GM12878 (cell line): ENCODE measurements at regions not wholly inside any gene's neighbourhood (a gene's known extent, or its start where the extent isn't known, plus 50 kb on each side); places are given as distances from the start of the nearest gene placed in this dataset.

Experiments used
- BCL11A ChIP-seq: IDR thresholded peaks from 2 replicates; pipeline ENCODE4 v1.6.1; 2011; ENCODE audit warnings: low read depth, low read length
- CHD4 ChIP-seq: fragments of 200-600 bp; sonication (generic); IDR thresholded peaks from 2 replicates; pipeline ENCODE4 v1.6.1; 2016; ENCODE audit warnings: mild to moderate bottlenecking
- CREB1 ChIP-seq: IDR thresholded peaks from 2 replicates; pipeline ENCODE4 v1.6.1; 2012; ENCODE audit warnings: low read depth, mild to moderate bottlenecking, inconsistent platforms
- CREM ChIP-seq: IDR thresholded peaks from 2 replicates; pipeline ENCODE4 v1.6.1; 2014; ENCODE audit warnings: antibody characterized with exemption, low read depth
- CTCF ChIP-seq, 3 experiments: IDR thresholded peaks in 2 of 3; conservative IDR thresholded peaks in 1 of 3; 2 replicates each; pipeline ENCODE4 v1.5.1; 2011; ENCODE audit warnings: low read depth in 3 of 3, low read length in 3 of 3, mild to moderate bottlenecking in 3 of 3, control low read depth in 2 of 3, moderate library complexity in 2 of 3, inconsistent platforms in 1 of 3, mixed read lengths in 1 of 3; ENCODE audit not compliant: control insufficient read depth in 2 of 3, insufficient read depth in 1 of 3; ENCODE audit errors: extremely low read depth in 1 of 3
- ELK1 ChIP-seq: IDR thresholded peaks from 2 replicates; pipeline ENCODE4 v1.6.1; 2012; ENCODE audit warnings: low read depth, low read length, improper control_type of control experiment
- FOS ChIP-seq: IDR thresholded peaks from 3 replicates; pipeline ENCODE4 v1.6.1; 2011; ENCODE audit warnings: borderline replicate concordance; ENCODE audit not compliant: insufficient read length; ENCODE audit errors: extremely low read depth
- FOXK2 ChIP-seq: fragments of 450-650 bp; IDR thresholded peaks from 2 replicates; pipeline ENCODE4 v1.6.1; 2017; ENCODE audit warnings: mild to moderate bottlenecking, moderate library complexity
- KAT2A ChIP-seq: conservative IDR thresholded peaks from 2 replicates; pipeline ENCODE4 v1.6.1; 2011; ENCODE audit warnings: low read depth, low read length; ENCODE audit not compliant: control insufficient read depth
- LARP7 ChIP-seq: fragments of 450-650 bp; IDR thresholded peaks from 2 replicates; pipeline ENCODE4 v1.6.1; 2017; ENCODE audit warnings: mild to moderate bottlenecking
- MYB ChIP-seq: fragments of 150-350 bp; IDR thresholded peaks from 2 replicates; pipeline ENCODE4 v1.6.1; 2014; ENCODE audit warnings: mild to moderate bottlenecking, low read depth, low read length, borderline replicate concordance
- RAD21 ChIP-seq: IDR thresholded peaks from 2 replicates; pipeline ENCODE4 v1.6.1; 2011; ENCODE audit warnings: mild to moderate bottlenecking, low read depth, low read length, moderate library complexity; ENCODE audit not compliant: insufficient read depth
- SP1 ChIP-seq: IDR thresholded peaks from one replicate; pipeline ENCODE4 v1.6.1; 2011; ENCODE audit warnings: low read depth, low read length
- STAT1 ChIP-seq: fragments of 450-650 bp; conservative IDR thresholded peaks from 2 replicates; pipeline ENCODE4 v1.6.1; 2014; ENCODE audit warnings: antibody characterized with exemption, mild to moderate bottlenecking
- TCF12 ChIP-seq: IDR thresholded peaks from 2 replicates; pipeline ENCODE4 v1.6.1; 2011; ENCODE audit warnings: low read depth, mild to moderate bottlenecking, low read length
- USF1 ChIP-seq: IDR thresholded peaks from 2 replicates; pipeline ENCODE4 v1.6.1; 2011; ENCODE audit warnings: borderline replicate concordance, low read depth, mild to moderate bottlenecking, moderate library complexity, mixed read lengths, low read length; ENCODE audit not compliant: insufficient read depth; ENCODE audit errors: extremely low read length
- YY1 ChIP-seq: IDR thresholded peaks from 2 replicates; pipeline ENCODE4 v1.6.1; 2011; ENCODE audit warnings: low read depth, mild to moderate bottlenecking, low read length
- ZBTB4 ChIP-seq: fragments of 450-650 bp; formaldehyde crosslinking; IDR thresholded peaks from 2 replicates; pipeline ENCODE4 v1.4.0; 2022; ENCODE audit warnings: mild to moderate bottlenecking, moderate library complexity

- no peak for TF ChIP-seq FOS
- TF ChIP-seq CREM: no peak
- no peak for TF ChIP-seq CHD4
- no peak for TF ChIP-seq TCF12
- TF ChIP-seq MYB: no peak
- TF ChIP-seq USF1: peak; percentile 47
- TF ChIP-seq STAT1: no peak
- no peak for TF ChIP-seq FOXK2
- no peak for TF ChIP-seq CREB1
- TF ChIP-seq LARP7: no peak
- TF ChIP-seq CTCF (IDR thresholded peaks at IDR 0.05 in 2 of 3, conservative IDR thresholded peaks at IDR 0.05 in 1 of 3; ENCODE audit: control insufficient read depth in 2 of 3, extremely low read depth in 1 of 3, insufficient read depth in 1 of 3, low read depth in 3 of 3, low read length in 3 of 3): peak; percentile 32 to 50 (median 39); a peak in 5 of 6 replicates
- no peak for TF ChIP-seq BCL11A
- peak; percentile 40 for TF ChIP-seq RAD21
- no peak for TF ChIP-seq SP1
- no peak for TF ChIP-seq ZBTB4 (CRISPR knock-in tag)
- TF ChIP-seq ELK1: no peak
- no peak for TF ChIP-seq YY1
- no peak for TF ChIP-seq KAT2A
Measured at GRCh38 chr18:55096263-55096951, 137.1 kb upstream of the CCDC68 start (continued).
